Central memory CD8-positive, alpha-beta T cell (primary cell): ENCODE measurements at regions not wholly inside any gene's neighbourhood (a gene's known extent, or its start where the extent isn't known, plus 50 kb on each side); places are given as distances from the start of the nearest gene placed in this dataset.

Source experiments
- ATAC-seq: fragments of 150-1000 bp; cut with Tn5 transposase; replicated peaks from 2 replicates; pipeline ENCODE4 v1.10.0; 2022; ENCODE audit warnings: mild to moderate bottlenecking, moderate FRiP score, moderate number of reproducible peaks; ENCODE audit not compliant: poor library complexity, severe bottlenecking; ENCODE audit errors: extremely low read depth
- DNase-seq, 2 donors: peaks; one replicate each; pipeline ENCODE4 v3.0.0; 2021; ENCODE audit warnings: low spot score in 2 of 2
- H3K27ac Mint-ChIP-seq: one replicate; pipeline ENCODE4 v1.8.0; 2022; ENCODE audit warnings: low read depth, mild to moderate bottlenecking, moderate library complexity, mixed read lengths
- H3K27me3 Mint-ChIP-seq: one replicate; pipeline ENCODE4 v1.8.0; 2022; ENCODE audit warnings: mixed read lengths
- H3K36me3 Mint-ChIP-seq: one replicate; pipeline ENCODE4 v1.8.0; 2022; ENCODE audit warnings: mild to moderate bottlenecking, moderate library complexity, mixed read lengths; ENCODE audit not compliant: insufficient read depth
- H3K4me1 Mint-ChIP-seq: one replicate; pipeline ENCODE4 v1.8.0; 2022; ENCODE audit warnings: mixed read lengths
- H3K4me3 Mint-ChIP-seq: one replicate; pipeline ENCODE4 v1.8.0; 2022; ENCODE audit warnings: mild to moderate bottlenecking, moderate library complexity, mixed read lengths
- H3K9me3 Mint-ChIP-seq: one replicate; pipeline ENCODE4 v1.8.0; 2022; ENCODE audit warnings: mixed read lengths

GRCh38 chr1:72586023-72586685 lies 303.8 kb upstream of the NEGR1 start:
- Mint-ChIP-seq H3K4me3 (no peak overlapping the region), H3K4me1 (no peaks in the 10 kb centered on the region), H3K9me3 (peaks cover 13% of the 10 kb centered on the region)

GRCh38 chr1:72579629-72580028 lies 297.3 kb upstream of the NEGR1 start:
- Mint-ChIP-seq H3K27ac (no peak overlapping the region), H3K4me3 (no peak overlapping the region), H3K9me3 (peaks cover under 1% of the 10 kb centered on the region), H3K4me1 (no peaks in the 10 kb centered on the region), H3K36me3 (no peaks in the 10 kb centered on the region), H3K27me3 (no peaks in the 10 kb centered on the region)
- DNase-seq = no peak
- ATAC-seq = no peak

More at GRCh38 chr1:72586023-72586685, 303.8 kb upstream of the NEGR1 start:
- H3K27ac Mint-ChIP-seq = no peak overlapping the region
- no peak for ATAC-seq
- H3K27me3 Mint-ChIP-seq = no peaks in the 10 kb centered on the region
- no peaks in the 10 kb centered on the region for H3K36me3 Mint-ChIP-seq
- DNase-seq = no peak

GRCh38 chr1:72570815-72571214 lies 288.5 kb upstream of the NEGR1 start:
- Mint-ChIP-seq H3K9me3 (peaks cover 22% of the 10 kb centered on the region), H3K36me3 (no peaks in the 10 kb centered on the region), H3K27ac (no peak overlapping the region), H3K27me3 (no peaks in the 10 kb centered on the region), H3K4me1 (no peaks in the 10 kb centered on the region), H3K4me3 (no peak overlapping the region)
- DNase-seq = no peak
- ATAC-seq = no peak

- DNase-seq = no peak
- Mint-ChIP-seq H3K36me3 (no peaks in the 10 kb centered on the region), H3K27ac (no peak overlapping the region), H3K4me1 (no peaks in the 10 kb centered on the region), H3K4me3 (no peak overlapping the region), H3K27me3 (no peaks in the 10 kb centered on the region), H3K9me3 (peaks cover 14% of the 10 kb centered on the region)
- ATAC-seq = no peak
Measured at GRCh38 chr1:72568113-72568512, 285.8 kb upstream of the NEGR1 start.

GRCh38 chr1:72567521-72567920 lies 285.2 kb upstream of the NEGR1 start:
- no peaks in the 10 kb centered on the region for H3K27me3 Mint-ChIP-seq
- H3K4me3 Mint-ChIP-seq = no peak overlapping the region
- peaks cover 14% of the 10 kb centered on the region for H3K9me3 Mint-ChIP-seq
- H3K27ac Mint-ChIP-seq = no peak overlapping the region
- ATAC-seq = no peak
- no peaks in the 10 kb centered on the region for H3K4me1 Mint-ChIP-seq
- no peaks in the 10 kb centered on the region for H3K36me3 Mint-ChIP-seq
- no peak for DNase-seq

- no peaks in the 10 kb centered on the region for H3K27me3 Mint-ChIP-seq
Measured at GRCh38 chr1:72564749-72565148, 282.4 kb upstream of the NEGR1 start.

GRCh38 chr1:72557446-72558049 lies 275.2 kb upstream of the NEGR1 start:
- H3K27me3 Mint-ChIP-seq = no peaks in the 10 kb centered on the region
- no peaks in the 10 kb centered on the region for H3K36me3 Mint-ChIP-seq
- peaks cover 16% of the 10 kb centered on the region for H3K9me3 Mint-ChIP-seq
- H3K27ac Mint-ChIP-seq = no peak overlapping the region
- H3K4me1 Mint-ChIP-seq = no peaks in the 10 kb centered on the region
- no peak for ATAC-seq
- no peak for DNase-seq
- no peak overlapping the region for H3K4me3 Mint-ChIP-seq

More at GRCh38 chr1:72564749-72565148, 282.4 kb upstream of the NEGR1 start:
- Mint-ChIP-seq H3K4me3 (no peak overlapping the region), H3K4me1 (no peaks in the 10 kb centered on the region), H3K36me3 (no peaks in the 10 kb centered on the region), H3K27ac (no peak overlapping the region), H3K9me3 (no peaks in the 10 kb centered on the region)
- DNase-seq = no peak
- ATAC-seq = no peak

- Mint-ChIP-seq H3K36me3 (no peaks in the 10 kb centered on the region), H3K9me3 (peaks cover 6% of the 10 kb centered on the region), H3K4me1 (no peaks in the 10 kb centered on the region), H3K4me3 (no peak overlapping the region), H3K27me3 (no peaks in the 10 kb centered on the region), H3K27ac (no peak overlapping the region)
- ATAC-seq (no peak), DNase-seq (no peak)
Measured at GRCh38 chr1:72547412-72547811, 265.1 kb upstream of the NEGR1 start.

- no peak overlapping the region for H3K27ac Mint-ChIP-seq
- ATAC-seq (no peak), DNase-seq (no peak)
- H3K4me3 Mint-ChIP-seq = no peak overlapping the region
- H3K27me3 Mint-ChIP-seq = no peaks in the 10 kb centered on the region
- H3K4me1 Mint-ChIP-seq = no peaks in the 10 kb centered on the region
- peaks cover 16% of the 10 kb centered on the region for H3K9me3 Mint-ChIP-seq
- no peaks in the 10 kb centered on the region for H3K36me3 Mint-ChIP-seq
Measured at GRCh38 chr1:72540674-72541073, 258.3 kb upstream of the NEGR1 start.

- Mint-ChIP-seq H3K9me3 (peaks cover 33% of the 10 kb centered on the region), H3K4me3 (no peak overlapping the region), H3K27ac (no peak overlapping the region), H3K36me3 (no peaks in the 10 kb centered on the region), H3K4me1 (no peaks in the 10 kb centered on the region), H3K27me3 (no peaks in the 10 kb centered on the region)
- DNase-seq (no peak), ATAC-seq (no peak)
Measured at GRCh38 chr1:72535470-72535869, 253.1 kb upstream of the NEGR1 start.

GRCh38 chr1:72530646-72531045 lies 248.3 kb upstream of the NEGR1 start:
- no peak for ATAC-seq
- no peaks in the 10 kb centered on the region for H3K27me3 Mint-ChIP-seq
- no peaks in the 10 kb centered on the region for H3K4me1 Mint-ChIP-seq
- no peak for DNase-seq
- H3K27ac Mint-ChIP-seq = no peak overlapping the region
- no peak overlapping the region for H3K4me3 Mint-ChIP-seq
- peaks cover 32% of the 10 kb centered on the region for H3K9me3 Mint-ChIP-seq
- H3K36me3 Mint-ChIP-seq = no peaks in the 10 kb centered on the region

GRCh38 chr1:72526926-72527325 lies 244.6 kb upstream of the NEGR1 start:
- DNase-seq (no peak), ATAC-seq (no peak)
- H3K4me1 Mint-ChIP-seq = no peaks in the 10 kb centered on the region
- H3K27me3 Mint-ChIP-seq = no peaks in the 10 kb centered on the region
- no peaks in the 10 kb centered on the region for H3K36me3 Mint-ChIP-seq
- no peak overlapping the region for H3K4me3 Mint-ChIP-seq
- H3K27ac Mint-ChIP-seq = no peak overlapping the region
- peaks cover 19% of the 10 kb centered on the region for H3K9me3 Mint-ChIP-seq

- Mint-ChIP-seq H3K9me3 (peaks cover 11% of the 10 kb centered on the region), H3K27ac (no peak overlapping the region), H3K4me1 (no peaks in the 10 kb centered on the region), H3K4me3 (no peak overlapping the region), H3K36me3 (no peaks in the 10 kb centered on the region), H3K27me3 (no peaks in the 10 kb centered on the region)
- ATAC-seq (no peak), DNase-seq (no peak)
Measured at GRCh38 chr1:72524021-72524420, 241.7 kb upstream of the NEGR1 start.
